ENCODE measurements at regions not wholly inside any gene's neighbourhood (a gene's known extent, or its start where the extent isn't known, plus 50 kb on each side); places are given as distances from the start of the nearest gene placed in this dataset.
"Not testable (repeated sequence)": the region's sequence is repeated elsewhere in the genome, so short reads cannot be mapped to it uniquely, and the experiment has no call there.

DNA sequence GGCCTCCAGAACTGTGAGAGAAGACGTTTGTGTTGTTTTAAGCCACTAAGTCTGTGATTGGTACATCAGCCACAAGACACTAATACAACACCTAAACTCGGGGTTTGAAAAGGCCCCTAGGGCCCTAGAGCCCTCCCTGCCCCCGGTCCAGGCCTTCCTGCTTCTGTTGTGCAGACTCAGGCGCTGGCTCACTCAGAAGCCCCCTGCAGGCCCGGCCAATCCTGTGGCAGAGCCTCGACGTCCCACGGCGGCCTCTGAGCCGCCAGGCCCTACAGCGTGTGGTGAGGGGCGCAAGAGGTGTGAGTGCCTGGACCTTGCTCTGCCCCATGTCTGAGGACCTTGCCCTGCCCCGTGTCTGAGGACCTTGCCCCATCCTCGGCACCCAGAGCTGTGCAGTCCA, 3964.0 kb upstream of the TPTE start:
- H3K4me3 ChIP-seq (ENCODE audit: low read depth, low read length); DNase-seq; H3K36me3 ChIP-seq; H3K27ac ChIP-seq; H3K27me3 ChIP-seq (ENCODE audit: insufficient read depth, low read depth, severe bottlenecking); H3K9me3 ChIP-seq (ENCODE audit: severe bottlenecking): not testable (repeated sequence)

DNA sequence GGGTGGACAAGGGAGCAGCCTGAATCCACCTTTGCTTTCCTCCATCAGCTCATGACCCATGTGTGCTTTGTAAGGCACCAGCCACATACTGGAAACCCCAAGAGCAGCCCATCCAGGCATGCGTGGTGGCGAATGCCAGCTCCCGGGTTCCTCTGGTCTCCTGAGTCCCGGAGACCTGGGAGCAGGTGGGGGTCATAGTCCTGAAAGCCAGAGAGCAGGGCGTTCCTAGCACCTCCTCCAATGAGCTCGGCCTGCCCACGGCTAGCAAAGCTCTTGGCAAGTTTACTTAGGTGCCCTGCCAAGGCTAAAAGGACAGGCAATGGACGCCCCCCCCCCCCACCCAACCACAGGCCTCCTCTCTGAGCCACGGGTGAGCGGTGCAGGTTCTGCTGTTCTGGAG, 3960.2 kb upstream of the TPTE start:
- DNase-seq; H3K9me3 ChIP-seq (ENCODE audit: severe bottlenecking); H3K27ac ChIP-seq; H3K4me3 ChIP-seq (ENCODE audit: low read depth, low read length); H3K36me3 ChIP-seq; H3K27me3 ChIP-seq (ENCODE audit: insufficient read depth, low read depth, severe bottlenecking): not testable (repeated sequence)

DNA sequence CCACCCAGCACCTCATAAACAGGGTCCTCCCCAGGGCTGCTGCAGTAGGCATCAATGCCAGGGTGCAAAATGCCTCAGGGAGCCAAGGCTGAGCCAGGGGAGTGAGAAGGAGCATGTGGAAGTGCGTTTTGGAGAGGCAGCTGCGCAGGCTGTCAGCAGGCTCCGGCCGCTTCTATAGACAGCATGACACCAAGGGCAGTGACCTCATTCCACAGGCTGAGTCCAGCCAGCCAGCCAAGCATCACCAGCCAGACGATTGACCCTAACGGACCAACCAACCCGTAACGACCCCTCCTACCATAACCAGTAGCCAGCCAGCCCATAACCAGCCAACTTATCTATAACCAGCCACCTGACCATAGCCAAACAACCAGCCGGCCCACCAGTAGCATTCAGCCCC, 3959.8 kb upstream of the TPTE start:
- H3K36me3 ChIP-seq; H3K9me3 ChIP-seq (ENCODE audit: severe bottlenecking); DNase-seq; H3K27ac ChIP-seq; H3K27me3 ChIP-seq (ENCODE audit: insufficient read depth, low read depth, severe bottlenecking); H3K4me3 ChIP-seq (ENCODE audit: low read depth, low read length): not testable (repeated sequence)

DNA sequence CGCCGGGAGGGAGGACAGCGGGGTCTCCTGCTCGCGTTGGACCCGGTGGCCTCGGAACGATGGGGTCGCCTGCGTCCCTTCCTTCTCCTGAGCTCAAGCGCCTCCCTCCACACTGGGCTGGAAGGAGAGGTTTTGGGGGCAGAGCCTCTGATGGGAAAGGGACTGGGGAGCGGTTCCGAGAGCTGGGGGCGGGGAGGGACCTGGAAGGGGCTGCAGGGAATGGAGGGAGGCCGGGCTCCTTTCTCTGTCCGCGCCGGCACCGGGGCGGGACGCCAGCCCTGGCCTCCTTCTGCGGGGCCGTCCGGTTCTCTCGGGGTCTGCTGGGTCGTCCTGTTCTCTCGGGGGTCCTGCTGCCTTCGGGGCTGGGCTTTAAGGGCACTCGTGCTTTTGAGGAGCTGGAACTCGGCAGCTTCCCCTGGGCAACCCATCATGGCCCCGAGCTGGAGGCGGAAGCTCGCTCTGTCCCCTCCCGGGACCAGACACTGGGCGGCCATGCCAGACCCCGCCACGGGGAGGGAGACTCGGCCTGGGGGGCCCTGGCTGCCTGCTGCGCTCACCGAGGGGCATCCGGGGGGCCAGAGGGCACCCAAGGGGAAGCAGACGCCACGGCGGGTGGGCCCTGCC, 3956.7 kb upstream of the TPTE start:
- H3K27me3 ChIP-seq (ENCODE audit: insufficient read depth, low read depth, severe bottlenecking); H3K4me3 ChIP-seq (ENCODE audit: low read depth, low read length); H3K36me3 ChIP-seq; H3K9me3 ChIP-seq (ENCODE audit: severe bottlenecking); DNase-seq; H3K27ac ChIP-seq: not testable (repeated sequence)

DNA sequence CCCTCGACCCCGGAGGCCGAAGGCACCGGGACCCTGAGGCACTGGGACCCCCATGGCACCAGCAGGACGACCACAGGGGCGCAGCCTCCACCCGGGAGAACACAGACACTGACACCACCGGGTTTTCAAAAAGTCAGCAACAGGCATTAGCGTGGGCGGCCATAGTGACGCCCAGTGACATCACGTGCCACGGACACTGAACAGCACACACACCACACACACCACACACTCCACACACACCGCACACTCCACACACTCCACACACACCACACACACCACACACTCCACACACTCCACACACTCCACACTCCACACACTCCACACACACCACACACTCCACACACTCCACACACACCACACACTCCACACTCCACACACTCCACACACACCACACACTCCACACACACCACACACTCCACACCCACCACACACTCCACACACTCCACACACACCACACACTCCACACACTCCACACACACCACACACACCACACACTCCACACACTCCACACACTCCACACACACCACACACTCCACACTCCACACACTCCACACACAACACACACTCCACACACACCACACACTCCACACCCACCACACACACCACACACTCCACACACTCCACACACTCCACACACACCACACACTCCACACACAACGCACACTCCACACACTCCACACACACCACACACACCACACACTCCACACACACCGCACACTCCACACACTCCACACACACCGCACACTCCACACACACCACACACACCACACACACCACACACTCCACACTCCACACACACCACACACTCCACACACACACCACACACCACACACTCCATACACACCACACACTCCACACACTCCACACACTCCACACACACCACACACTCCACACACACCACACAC, 3955.9 kb upstream of the TPTE start:
- H3K27ac ChIP-seq; H3K36me3 ChIP-seq; H3K27me3 ChIP-seq (ENCODE audit: insufficient read depth, low read depth, severe bottlenecking); H3K4me3 ChIP-seq (ENCODE audit: low read depth, low read length); H3K9me3 ChIP-seq (ENCODE audit: severe bottlenecking): not testable (repeated sequence)
- DNase-seq, result peak; percentile 8

DNA sequence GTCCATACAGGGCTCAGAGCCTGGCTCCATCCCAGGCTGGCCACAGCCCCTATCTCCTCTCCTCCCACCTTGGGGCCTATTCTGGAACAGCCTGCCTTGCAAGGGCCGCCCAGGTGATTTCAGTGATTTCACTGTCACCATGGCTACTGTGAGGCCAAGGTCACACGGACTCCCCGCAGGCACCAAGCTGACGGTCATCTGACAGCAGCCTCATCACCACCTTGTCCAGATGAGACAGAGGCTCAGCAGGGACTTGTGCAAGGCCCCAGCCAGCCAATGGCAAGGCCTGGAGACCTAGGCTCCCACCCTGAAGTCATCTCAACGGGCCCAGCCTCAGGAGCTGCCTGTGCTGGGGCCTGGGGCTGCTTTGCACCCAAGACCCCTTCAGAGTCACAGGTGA, 3953.8 kb upstream of the TPTE start:
- H3K27ac ChIP-seq; H3K36me3 ChIP-seq; DNase-seq; H3K27me3 ChIP-seq (ENCODE audit: insufficient read depth, low read depth, severe bottlenecking); H3K4me3 ChIP-seq (ENCODE audit: low read depth, low read length); H3K9me3 ChIP-seq (ENCODE audit: severe bottlenecking): not testable (repeated sequence)

DNA sequence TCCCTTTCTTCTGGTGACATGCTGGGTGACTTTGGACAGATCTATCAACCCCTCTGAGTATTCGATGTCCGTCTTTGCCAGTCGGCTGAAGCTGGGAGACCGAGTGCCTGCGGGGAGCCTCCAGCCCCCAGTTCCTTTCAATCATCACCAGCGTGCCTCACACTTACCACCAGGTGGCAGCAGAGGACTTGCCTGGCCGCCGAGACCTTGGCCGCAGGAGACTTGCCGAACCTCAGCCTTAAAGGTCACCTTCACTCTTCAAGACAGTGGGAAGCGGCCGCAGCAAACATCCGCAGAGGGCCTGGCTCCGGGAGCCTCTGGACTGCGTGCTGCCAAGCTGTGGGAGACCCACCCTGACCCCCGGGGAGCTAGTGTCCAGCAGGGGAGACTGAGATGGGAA, 3952.2 kb upstream of the TPTE start:
- H3K27me3 ChIP-seq (ENCODE audit: insufficient read depth, low read depth, severe bottlenecking); H3K9me3 ChIP-seq (ENCODE audit: severe bottlenecking); DNase-seq: not testable (repeated sequence)

DNA sequence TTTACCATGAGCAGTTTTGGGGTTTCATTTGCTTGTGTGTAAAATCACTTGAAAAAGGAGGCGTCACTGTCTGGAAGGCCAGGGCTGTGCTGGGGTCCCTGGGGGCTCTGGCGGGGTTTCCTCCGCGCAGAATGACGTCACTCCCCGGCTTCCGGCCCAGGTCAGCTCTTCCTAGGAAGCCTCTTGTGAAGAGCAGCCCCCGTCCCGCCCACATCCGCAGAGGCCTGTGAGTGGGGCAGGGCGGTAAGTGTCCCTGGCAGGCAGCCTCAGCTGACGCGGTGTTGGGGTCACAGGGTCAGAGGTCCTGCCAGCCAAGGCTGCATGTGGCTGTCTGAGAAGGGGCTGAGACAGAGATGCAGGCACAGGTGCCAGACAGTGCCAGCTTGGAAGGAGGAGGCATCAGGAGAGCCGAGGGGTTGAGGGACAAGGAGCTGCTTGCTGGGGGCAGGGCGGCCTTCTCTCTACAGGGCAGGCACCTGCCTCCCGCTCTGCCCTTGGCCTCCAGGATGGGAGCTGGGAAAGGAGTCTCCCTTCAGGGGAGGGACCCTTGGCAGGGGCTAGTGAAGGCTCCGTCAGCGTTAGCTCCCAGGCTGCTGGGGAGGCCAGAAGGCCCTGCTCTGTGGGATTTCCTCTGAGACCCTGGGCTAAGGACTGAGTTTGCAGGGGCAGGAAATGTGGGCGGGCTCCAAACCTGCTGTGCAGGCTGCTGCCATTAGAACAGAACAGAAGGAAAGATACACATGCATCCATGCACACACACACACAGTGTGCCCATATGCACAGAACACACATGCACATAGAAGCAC, 3951.6 kb upstream of the TPTE start:
- H3K27ac ChIP-seq; H3K27me3 ChIP-seq (ENCODE audit: insufficient read depth, low read depth, severe bottlenecking); DNase-seq; H3K36me3 ChIP-seq; H3K9me3 ChIP-seq (ENCODE audit: severe bottlenecking); H3K4me3 ChIP-seq (ENCODE audit: low read depth, low read length): not testable (repeated sequence)

More for the DNA sequence above, 3952.2 kb upstream of the TPTE start:
- not testable (repeated sequence) for H3K27ac ChIP-seq; H3K4me3 ChIP-seq (ENCODE audit: low read depth, low read length); H3K36me3 ChIP-seq

DNA sequence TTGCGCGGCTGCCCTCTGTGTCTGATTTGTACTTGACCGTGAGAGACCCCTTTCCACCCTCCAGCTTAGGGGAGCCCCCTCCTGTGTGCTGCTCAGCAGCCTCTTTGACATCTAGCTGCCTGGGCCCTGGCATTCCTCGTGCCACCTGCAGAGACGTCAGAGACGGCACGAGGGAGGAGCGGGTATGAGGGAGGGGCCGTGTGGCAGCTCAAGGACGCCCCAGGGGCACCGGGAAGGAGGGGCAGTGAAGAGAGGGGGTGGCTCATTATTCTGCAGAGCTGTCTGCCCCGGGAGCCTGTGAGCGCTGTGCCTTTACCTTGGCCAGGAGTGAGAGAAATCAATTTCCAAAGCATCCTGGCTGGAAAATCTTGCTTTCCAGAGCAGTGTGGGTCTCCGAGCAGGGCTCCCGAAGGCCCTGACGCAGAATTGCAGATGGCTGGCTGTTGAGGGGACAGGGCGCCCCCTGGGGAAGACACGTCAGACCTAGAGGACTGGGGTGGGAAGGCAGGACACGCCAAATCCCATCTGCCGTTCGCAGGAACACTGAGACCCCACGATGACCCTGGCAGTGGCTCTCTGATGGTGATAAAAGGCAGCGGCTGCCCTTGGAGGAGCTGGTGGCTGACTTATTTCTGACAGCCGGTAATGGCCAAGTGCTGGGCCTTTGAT, 3950.5 kb upstream of the TPTE start:
- not testable (repeated sequence) for H3K27me3 ChIP-seq (ENCODE audit: insufficient read depth, low read depth, severe bottlenecking); H3K36me3 ChIP-seq; H3K4me3 ChIP-seq (ENCODE audit: low read depth, low read length); H3K27ac ChIP-seq; DNase-seq; H3K9me3 ChIP-seq (ENCODE audit: severe bottlenecking)

DNA sequence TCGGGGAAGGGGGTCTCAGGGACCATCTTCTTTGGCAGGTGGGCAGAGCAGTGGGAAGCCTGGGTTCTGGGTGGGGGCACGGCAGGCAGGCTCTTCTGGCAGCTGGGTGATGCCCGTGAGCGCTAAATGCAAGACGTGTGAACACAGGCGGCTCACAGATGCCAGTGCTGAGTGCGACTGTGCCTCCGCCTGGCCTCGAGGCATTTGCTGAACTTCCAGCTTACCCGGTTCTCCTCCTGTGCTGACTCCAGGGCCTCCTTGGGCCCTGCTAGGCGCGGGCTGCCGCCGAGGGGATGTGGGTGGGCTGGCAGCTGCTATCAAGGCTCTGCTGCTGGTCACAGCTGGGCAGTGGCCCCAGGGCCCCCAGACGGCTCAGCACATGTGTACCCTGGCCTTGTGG, 3947.8 kb upstream of the TPTE start:
- not testable (repeated sequence) for H3K27ac ChIP-seq; DNase-seq; H3K9me3 ChIP-seq (ENCODE audit: severe bottlenecking)

DNA sequence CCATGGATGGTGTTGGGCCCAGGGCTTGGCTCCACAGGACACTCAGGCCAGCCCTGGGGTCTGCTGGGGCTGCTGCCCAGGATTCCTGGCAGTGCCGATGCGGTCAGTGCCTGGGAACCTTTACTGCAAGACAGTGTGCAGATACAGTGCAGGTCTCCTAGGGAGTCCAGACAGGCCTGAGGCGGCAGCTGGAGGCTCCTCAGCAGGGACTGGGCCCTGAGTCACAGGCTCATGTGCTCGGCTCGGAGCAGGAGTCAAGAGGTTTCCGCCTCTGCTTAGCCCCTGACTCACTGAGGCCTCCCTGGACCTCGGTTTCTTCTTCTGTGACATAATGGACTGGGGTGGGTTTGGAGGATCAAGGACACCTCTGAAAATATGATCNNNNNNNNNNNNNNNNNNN, 3941.6 kb upstream of the TPTE start:
- H3K27ac ChIP-seq; H3K27me3 ChIP-seq (ENCODE audit: insufficient read depth, low read depth, severe bottlenecking); H3K4me3 ChIP-seq (ENCODE audit: low read depth, low read length); H3K36me3 ChIP-seq; DNase-seq; H3K9me3 ChIP-seq (ENCODE audit: severe bottlenecking): not testable (repeated sequence)

More for the DNA sequence above, 3947.8 kb upstream of the TPTE start:
- H3K36me3 ChIP-seq; H3K4me3 ChIP-seq (ENCODE audit: low read depth, low read length); H3K27me3 ChIP-seq (ENCODE audit: insufficient read depth, low read depth, severe bottlenecking): not testable (repeated sequence)
